Smooth muscle cell (in vitro differentiated cells): ENCODE measurements at regions not wholly inside any gene's neighbourhood (a gene's known extent, or its start where the extent isn't known, plus 50 kb on each side); places are given as distances from the start of the nearest gene placed in this dataset.

Experiments used
- DNase-seq: peaks from one replicate; lab custom pipeline; 2025; ENCODE audit not compliant: unreplicated experiment; lab: John Stamatoyannopoulos, UW
- H2AFZ ChIP-seq: fragments of 200-600 bp; sonication (generic); 2 replicates; pipeline ENCODE4 v1.6.0; 2016; ENCODE audit warnings: antibody characterized with exemption, low read depth, mild to moderate bottlenecking
- H3F3A ChIP-seq: fragments of 200-600 bp; sonication (generic); 2 replicates; pipeline ENCODE4 v1.6.0; 2017; ENCODE audit warnings: antibody characterized with exemption, low read depth
- H3K27ac ChIP-seq: fragments of 200-600 bp; sonication (generic); 2 replicates; pipeline ENCODE4 v1.5.1; 2016; ENCODE audit warnings: low read depth, mild to moderate bottlenecking
- H3K27me3 ChIP-seq: fragments of 200-600 bp; sonication (generic); 2 replicates; pipeline ENCODE4 v1.6.1; 2016; ENCODE audit warnings: low read depth, mild to moderate bottlenecking
- H3K36me3 ChIP-seq: fragments of 200-600 bp; sonication (generic); 2 replicates; pipeline ENCODE4 v1.5.1; 2016; ENCODE audit warnings: low read depth
- H3K4me1 ChIP-seq: fragments of 200-600 bp; sonication (generic); 2 replicates; pipeline ENCODE4 v1.5.1; 2016; ENCODE audit warnings: low read depth
- H3K4me2 ChIP-seq: fragments of 200-600 bp; sonication (generic); 2 replicates; pipeline ENCODE4 v1.6.0; 2016; ENCODE audit warnings: mild to moderate bottlenecking
- H3K4me3 ChIP-seq: fragments of 200-600 bp; sonication (generic); 2 replicates; pipeline ENCODE4 v1.5.1; 2016; ENCODE audit warnings: mild to moderate bottlenecking
- H3K79me2 ChIP-seq: fragments of 200-600 bp; sonication (generic); 2 replicates; pipeline ENCODE4 v1.6.0; 2016; ENCODE audit warnings: low read depth, mild to moderate bottlenecking
- H3K9ac ChIP-seq: fragments of 200-600 bp; sonication (generic); 2 replicates; pipeline ENCODE4 v1.6.0; 2016; ENCODE audit warnings: low read depth
- H3K9me3 ChIP-seq: fragments of 200-600 bp; sonication (generic); replicated peaks from 2 replicates; pipeline ENCODE4 v1.5.1; 2016; ENCODE audit warnings: low read depth
- H4K20me1 ChIP-seq: fragments of 200-600 bp; sonication (generic); 2 replicates; pipeline ENCODE4 v1.6.0; 2016; ENCODE audit warnings: low read depth
- CTCF ChIP-seq: fragments of 200-600 bp; sonication (generic); IDR thresholded peaks from 2 replicates; pipeline ENCODE4 v1.5.1; 2017; ENCODE audit warnings: borderline replicate concordance, mild to moderate bottlenecking, antibody characterized with exemption; ENCODE audit not compliant: insufficient read depth, poor library complexity, severe bottlenecking
- WGBS: methylation state at CpG from one replicate; pipeline ENCODE4 v1.1.7; 2016; ENCODE audit warnings: low lambda C conversion rate; 5-methylcytosine and 5-hydroxymethylcytosine counted together

- no peaks in the 10 kb centered on the region for H3K9me3 ChIP-seq
- DNase-seq, result no peak
- H3K4me3 ChIP-seq, result no peak overlapping the region
- H3K27me3 ChIP-seq, result no peaks in the 10 kb centered on the region
- no peaks in the 10 kb centered on the region for H3F3A ChIP-seq
- no peak overlapping the region for H3K27ac ChIP-seq
- H3K79me2 ChIP-seq, result no peaks in the 10 kb centered on the region
- 96% methylated on average over 5 of the region's 5 CpGs for WGBS
- no peaks in the 10 kb centered on the region for H4K20me1 ChIP-seq
- no peak overlapping the region for H3K9ac ChIP-seq
- H2AFZ ChIP-seq, result no peak overlapping the region
- TF ChIP-seq CTCF, result no peak
- H3K4me2 ChIP-seq, result no peak overlapping the region
- H3K36me3 ChIP-seq, result no peaks in the 10 kb centered on the region
- no peaks in the 10 kb centered on the region for H3K4me1 ChIP-seq
Measured at GRCh38 chr2:106969777-106970176, 83.8 kb upstream of the ST6GAL2 start.

- no peaks in the 10 kb centered on the region for H3K36me3 ChIP-seq
Measured at GRCh38 chr2:106970471-106971261, 84.7 kb upstream of the ST6GAL2 start.

GRCh38 chr2:106972782-106973181 is 86.8 kb upstream of the ST6GAL2 start:
- peaks cover 3% of the 10 kb centered on the region for H3K4me1 ChIP-seq
- no peaks in the 10 kb centered on the region for H4K20me1 ChIP-seq
- H2AFZ ChIP-seq, result no peak overlapping the region
- WGBS, result 53% methylated on average over 2 of the region's 2 CpGs
- H3K79me2 ChIP-seq, result no peaks in the 10 kb centered on the region
- H3K4me3 ChIP-seq, result no peak overlapping the region
- H3K4me2 ChIP-seq, result peak overlapping the region; percentile 27
- H3F3A ChIP-seq, result no peaks in the 10 kb centered on the region
- DNase-seq, result no peak
- peak overlapping the region; percentile 42 for H3K27ac ChIP-seq
- peak overlapping the region; percentile 2 for H3K9ac ChIP-seq
- H3K9me3 ChIP-seq, result no peaks in the 10 kb centered on the region
- TF ChIP-seq CTCF, result no peak
- no peaks in the 10 kb centered on the region for H3K36me3 ChIP-seq
- H3K27me3 ChIP-seq, result no peaks in the 10 kb centered on the region

More at GRCh38 chr2:106970471-106971261, 84.7 kb upstream of the ST6GAL2 start:
- no peak for TF ChIP-seq CTCF
- Histone ChIP-seq H4K20me1 (no peaks in the 10 kb centered on the region), H3K27ac (peak overlapping the region; percentile 69), H3K79me2 (no peaks in the 10 kb centered on the region), H3F3A (no peaks in the 10 kb centered on the region), H3K4me1 (no peaks in the 10 kb centered on the region), H3K4me3 (no peak overlapping the region), H3K9ac (no peak overlapping the region), H3K27me3 (no peaks in the 10 kb centered on the region), H3K4me2 (peak overlapping the region; percentile 46), H3K9me3 (no peaks in the 10 kb centered on the region), H2AFZ (no peak overlapping the region)
- 58% methylated on average over 5 of the region's 5 CpGs for WGBS
- DNase-seq, result no peak

- H3K4me1 ChIP-seq, result peaks cover 3% of the 10 kb centered on the region
- H3K4me3 ChIP-seq, result no peak overlapping the region
- no peak overlapping the region for H3K4me2 ChIP-seq
- DNase-seq, result no peak
- H3K27ac ChIP-seq, result no peak overlapping the region
- no peak for TF ChIP-seq CTCF
- no peak overlapping the region for H2AFZ ChIP-seq
- no peaks in the 10 kb centered on the region for H3K27me3 ChIP-seq
- H3K9me3 ChIP-seq, result no peaks in the 10 kb centered on the region
- H4K20me1 ChIP-seq, result no peaks in the 10 kb centered on the region
- no peaks in the 10 kb centered on the region for H3K36me3 ChIP-seq
- H3F3A ChIP-seq, result no peaks in the 10 kb centered on the region
- WGBS, result 75% methylated on average over 1 of the region's 1 CpG
- no peak overlapping the region for H3K9ac ChIP-seq
- no peaks in the 10 kb centered on the region for H3K79me2 ChIP-seq
Measured at GRCh38 chr2:106974891-106975290, 88.9 kb upstream of the ST6GAL2 start.
